CD4-positive, alpha-beta memory T cell (primary cell): ENCODE measurements at regions not wholly inside any gene's neighbourhood (a gene's known extent, or its start where the extent isn't known, plus 50 kb on each side); places are given as distances from the start of the nearest gene placed in this dataset.

Experiments
- CTCF ChIA-PET: fragments of 350-600 bp; sonication (Branson Sonifier 250); formaldehyde crosslinking; loops from one replicate; lab custom pipeline; 2021; ENCODE audit warnings: inconsistent platforms; ENCODE audit not compliant: partially characterized antibody; lab: Charles Lee
- POLR2A ChIA-PET: fragments of 350-600 bp; sonication (Branson Sonifier 250); formaldehyde crosslinking; loops from one replicate; lab custom pipeline; 2021; ENCODE audit not compliant: partially characterized antibody; lab: Charles Lee
- DNase-seq, 5 donors: peaks; one replicate each; pipeline versions ENCODE4 v3.0.0 to v3.0.0-alpha.2; 2020 to 2022; ENCODE audit warnings: mixed read lengths in 1 of 5
- H3K27ac ChIP-seq: one replicate; pipeline ENCODE4 v1.7.0; 2013; ENCODE audit warnings: low read depth, low read length
- H3K27me3 ChIP-seq: 2 replicates; pipeline ENCODE4 v1.7.0; 2013; ENCODE audit warnings: mild to moderate bottlenecking, low read length, moderate library complexity; ENCODE audit not compliant: insufficient read depth
- H3K36me3 ChIP-seq: 2 replicates; pipeline ENCODE4 v1.7.0; 2013; ENCODE audit warnings: mild to moderate bottlenecking, low read length, moderate library complexity; ENCODE audit not compliant: insufficient read depth
- H3K4me1 ChIP-seq: 2 replicates; pipeline ENCODE4 v1.7.0; 2013; ENCODE audit warnings: mild to moderate bottlenecking, low read length, moderate library complexity; ENCODE audit not compliant: insufficient read depth
- H3K4me3 ChIP-seq, 2 donors: one replicate each; pipeline ENCODE4 v1.7.0; 2013; ENCODE audit warnings: low read length in 2 of 2, mild to moderate bottlenecking in 1 of 2
- H3K9me3 ChIP-seq, 2 donors: one replicate each; pipeline ENCODE4 v1.7.0; 2013; ENCODE audit warnings: low read length in 2 of 2, control low read depth in 1 of 2; ENCODE audit not compliant: control insufficient read depth in 1 of 2
- H3K27ac Mint-ChIP-seq, 7 donors: one replicate each; pipeline ENCODE4 v1.8.0; 2020 to 2021; ENCODE audit warnings: mixed read lengths in 7 of 7, mild to moderate bottlenecking in 6 of 7, inconsistent platforms in 3 of 7, moderate library complexity in 3 of 7
- H3K27me3 Mint-ChIP-seq, 2 donors: one replicate each; pipeline ENCODE4 v1.8.0; 2020 to 2021; ENCODE audit warnings: mixed read lengths in 2 of 2
- H3K36me3 Mint-ChIP-seq, 2 donors: one replicate each; pipeline ENCODE4 v1.8.0; 2020 to 2021; ENCODE audit warnings: mixed read lengths in 2 of 2, inconsistent platforms in 1 of 2, mild to moderate bottlenecking in 1 of 2
- H3K4me1 Mint-ChIP-seq, 4 donors: one replicate each; pipeline ENCODE4 v1.8.0; 2020 to 2021; ENCODE audit warnings: mixed read lengths in 4 of 4, mild to moderate bottlenecking in 1 of 4
- H3K4me3 Mint-ChIP-seq, 8 donors: one replicate each; pipeline ENCODE4 v1.8.0; 2020 to 2021; ENCODE audit warnings: mixed read lengths in 8 of 8, mild to moderate bottlenecking in 7 of 8, moderate library complexity in 6 of 8, inconsistent platforms in 3 of 8
- H3K9me3 Mint-ChIP-seq, 8 donors: one replicate each; pipeline ENCODE4 v1.8.0; 2020 to 2021; ENCODE audit warnings: mixed read lengths in 8 of 8, mild to moderate bottlenecking in 5 of 8, inconsistent platforms in 3 of 8, moderate library complexity in 1 of 8
- intact Hi-C: fragments of 100-400 bp; cut with micrococcal nuclease; formaldehyde crosslinking; loops from one replicate; pipeline ENCODE4 v1.15.1; 2023

DNA sequence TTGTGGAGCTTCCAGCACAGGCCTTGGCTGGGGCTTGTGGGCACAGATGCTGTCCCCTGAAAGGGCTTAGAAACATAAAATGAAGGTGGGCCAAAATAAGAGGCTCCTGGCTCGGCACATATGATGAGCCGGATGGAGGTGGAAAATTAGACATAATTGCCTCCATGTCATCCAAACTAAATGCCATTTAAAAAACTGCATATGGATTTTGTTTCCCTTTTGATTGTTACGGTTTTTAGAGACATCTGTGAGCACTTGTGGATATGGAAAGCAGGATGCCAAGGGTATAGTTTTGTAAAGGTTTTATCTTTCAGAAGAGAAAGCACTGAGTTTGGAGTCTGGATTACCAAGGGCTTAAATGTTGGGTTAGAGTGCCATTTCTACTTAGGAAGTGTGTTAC lies 498.3 kb downstream of the RIT2 start:
- intact Hi-C loops = no loop called here
- Histone ChIP-seq H3K9me3 (no peaks in the 10 kb centered on the region), H3K36me3 (no peaks in the 10 kb centered on the region), H3K4me1 (no peaks in the 10 kb centered on the region), H3K27ac (no peak overlapping the region), H3K4me3 (no peak overlapping the region), H3K27me3 (no peaks in the 10 kb centered on the region)
- CTCF ChIA-PET = no interaction called here
- Mint-ChIP-seq H3K27ac (no peak overlapping the region), H3K36me3 (no peaks in the 10 kb centered on the region), H3K4me1 (no peaks in the 10 kb centered on the region), H3K27me3 (no peaks in the 10 kb centered on the region), H3K4me3 (no peak overlapping the region), H3K9me3 (peaks cover 2 to 15% (median 7%) of the 10 kb centered on the region in 8 donors)
- POLR2A ChIA-PET = no interaction called here
- no peak for DNase-seq

DNA sequence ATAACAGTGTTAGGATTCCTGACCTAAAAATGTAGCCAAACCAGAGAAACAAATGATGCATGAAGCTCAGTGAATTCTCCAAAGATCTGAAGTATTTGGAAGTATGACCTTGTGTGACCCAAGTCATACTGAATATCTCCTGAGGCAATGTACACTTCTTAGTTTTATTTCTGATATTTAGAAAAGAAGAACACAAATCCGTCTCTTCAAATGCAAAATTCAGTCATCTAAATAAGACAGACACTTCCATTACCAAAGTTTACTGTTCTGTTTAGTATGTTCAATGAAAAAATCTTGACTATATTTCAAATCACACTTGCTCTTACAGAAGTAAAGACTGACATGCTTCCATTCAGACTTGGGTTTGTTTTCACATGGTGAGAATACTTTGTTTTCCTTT lies 495.7 kb downstream of the RIT2 start:
- no peaks in the 10 kb centered on the region for H3K4me1 Mint-ChIP-seq
- no peaks in the 10 kb centered on the region for H3K36me3 Mint-ChIP-seq
- peaks cover 0 to 4% of the 10 kb centered on the region in 2 donors for H3K9me3 ChIP-seq
- no peak overlapping the region for H3K27ac Mint-ChIP-seq
- no peaks in the 10 kb centered on the region for H3K27me3 ChIP-seq
- intact Hi-C loops = no loop called here
- H3K9me3 Mint-ChIP-seq = peaks cover 2 to 17% (median 7%) of the 10 kb centered on the region in 8 donors
- H3K27me3 Mint-ChIP-seq = no peaks in the 10 kb centered on the region
- DNase-seq = no peak
- no peak overlapping the region for H3K4me3 ChIP-seq
- POLR2A ChIA-PET = no interaction called here
- CTCF ChIA-PET = no interaction called here
- H3K4me3 Mint-ChIP-seq = no peak overlapping the region
- no peaks in the 10 kb centered on the region for H3K36me3 ChIP-seq
- H3K27ac ChIP-seq = no peak overlapping the region
- no peaks in the 10 kb centered on the region for H3K4me1 ChIP-seq

DNA sequence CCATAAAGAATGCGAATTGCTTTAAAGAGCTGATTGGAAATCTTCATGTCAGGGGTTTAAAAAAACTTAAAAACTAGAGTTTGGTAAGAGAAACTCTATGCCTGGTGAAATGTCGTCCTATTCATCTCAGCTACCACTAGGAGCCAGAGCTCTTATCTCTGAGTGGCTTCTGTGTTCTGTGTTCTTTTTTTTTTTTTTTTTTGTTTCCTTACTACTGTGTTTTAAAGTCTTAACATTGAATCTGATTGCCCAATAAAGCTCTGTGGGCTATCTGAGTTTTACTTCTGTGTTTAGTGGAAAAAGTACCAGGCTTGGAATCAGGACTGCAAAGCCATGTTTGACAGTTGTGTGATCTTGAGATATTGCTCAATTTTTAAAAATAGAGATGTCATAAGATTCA lies 494.8 kb downstream of the RIT2 start:
- no peak overlapping the region for H3K4me3 Mint-ChIP-seq
- no peak overlapping the region for H3K4me3 ChIP-seq
- no peaks in the 10 kb centered on the region for H3K36me3 Mint-ChIP-seq
- no peaks in the 10 kb centered on the region for H3K4me1 Mint-ChIP-seq
- H3K9me3 ChIP-seq = peaks cover 0 to 4% of the 10 kb centered on the region in 2 donors
- no peak for DNase-seq
- no peak overlapping the region for H3K27ac Mint-ChIP-seq
- no peaks in the 10 kb centered on the region for H3K27me3 ChIP-seq
- H3K27ac ChIP-seq = no peak overlapping the region
- POLR2A ChIA-PET = no interaction called here
- H3K9me3 Mint-ChIP-seq = peaks cover 2 to 18% (median 10%) of the 10 kb centered on the region in 8 donors
- CTCF ChIA-PET = no interaction called here
- intact Hi-C loops = no loop called here
- H3K4me1 ChIP-seq = no peaks in the 10 kb centered on the region
- H3K27me3 Mint-ChIP-seq = no peaks in the 10 kb centered on the region
- no peaks in the 10 kb centered on the region for H3K36me3 ChIP-seq

DNA sequence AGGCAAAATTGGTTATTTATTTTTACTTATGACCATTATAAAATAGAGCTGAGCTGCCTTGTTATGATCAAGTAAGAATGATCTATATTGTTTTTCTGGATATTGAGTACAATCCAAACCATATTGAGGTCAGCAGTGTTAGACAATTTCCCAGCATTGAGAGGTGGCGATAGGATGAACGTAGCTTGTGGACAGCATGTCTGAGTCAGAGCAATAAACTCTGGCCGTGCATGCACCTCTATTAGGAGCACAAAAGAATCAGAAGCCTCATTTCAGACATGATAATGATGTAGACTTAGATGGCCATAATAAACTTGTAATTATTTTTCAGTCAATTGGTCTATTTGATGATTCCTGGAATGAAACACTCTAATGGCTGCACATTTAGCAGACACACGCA lies 491.6 kb downstream of the RIT2 start:
- no peak overlapping the region for H3K27ac ChIP-seq
- no peak overlapping the region for H3K4me3 Mint-ChIP-seq
- no peaks in the 10 kb centered on the region for H3K36me3 ChIP-seq
- H3K36me3 Mint-ChIP-seq = no peaks in the 10 kb centered on the region
- no peak overlapping the region for H3K27ac Mint-ChIP-seq
- H3K27me3 Mint-ChIP-seq = no peaks in the 10 kb centered on the region
- ChIA-PET POLR2A (no interaction called here), CTCF (no interaction called here)
- no peak overlapping the region for H3K4me3 ChIP-seq
- intact Hi-C loops = no loop called here
- no peaks in the 10 kb centered on the region for H3K4me1 ChIP-seq
- H3K4me1 Mint-ChIP-seq = no peaks in the 10 kb centered on the region
- DNase-seq = no peak
- H3K9me3 ChIP-seq = peaks cover 0 to 4% of the 10 kb centered on the region in 2 donors
- H3K9me3 Mint-ChIP-seq = peaks cover 0 to 17% (median 8%) of the 10 kb centered on the region in 8 donors
- no peaks in the 10 kb centered on the region for H3K27me3 ChIP-seq

DNA sequence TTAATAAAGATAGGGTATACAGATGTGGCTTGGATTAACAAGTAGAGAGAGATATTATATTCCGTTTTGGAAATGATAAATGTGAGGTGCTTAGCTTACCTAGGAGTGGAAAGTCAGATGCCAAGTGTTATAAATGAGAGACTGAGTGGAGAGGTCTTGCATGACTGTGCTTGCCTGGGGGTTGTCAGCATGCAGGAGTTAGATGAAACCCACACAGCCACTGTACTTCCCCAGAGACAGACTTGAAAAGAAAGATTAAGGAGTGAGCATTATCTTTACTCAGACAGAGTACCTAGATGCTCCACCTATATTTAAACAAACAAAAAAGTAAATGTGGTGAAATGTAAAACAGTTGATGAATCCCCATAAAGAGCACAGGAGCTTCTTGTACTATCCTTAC lies 482.7 kb downstream of the RIT2 start:
- H3K4me3 ChIP-seq = no peak overlapping the region
- no peaks in the 10 kb centered on the region for H3K36me3 ChIP-seq
- no peaks in the 10 kb centered on the region for H3K36me3 Mint-ChIP-seq
- CTCF ChIA-PET = no interaction called here
- intact Hi-C loops = no loop called here
- no peaks in the 10 kb centered on the region for H3K4me1 Mint-ChIP-seq
- DNase-seq = no peak
- H3K27me3 Mint-ChIP-seq = no peaks in the 10 kb centered on the region
- H3K4me3 Mint-ChIP-seq = no peak overlapping the region
- peaks cover 0 to 25% (median 14%) of the 10 kb centered on the region in 8 donors for H3K9me3 Mint-ChIP-seq
- H3K9me3 ChIP-seq = no peaks in the 10 kb centered on the region
- no peak overlapping the region for H3K27ac ChIP-seq
- H3K27ac Mint-ChIP-seq = no peak overlapping the region
- POLR2A ChIA-PET = no interaction called here
- no peaks in the 10 kb centered on the region for H3K4me1 ChIP-seq
- H3K27me3 ChIP-seq = no peaks in the 10 kb centered on the region

DNA sequence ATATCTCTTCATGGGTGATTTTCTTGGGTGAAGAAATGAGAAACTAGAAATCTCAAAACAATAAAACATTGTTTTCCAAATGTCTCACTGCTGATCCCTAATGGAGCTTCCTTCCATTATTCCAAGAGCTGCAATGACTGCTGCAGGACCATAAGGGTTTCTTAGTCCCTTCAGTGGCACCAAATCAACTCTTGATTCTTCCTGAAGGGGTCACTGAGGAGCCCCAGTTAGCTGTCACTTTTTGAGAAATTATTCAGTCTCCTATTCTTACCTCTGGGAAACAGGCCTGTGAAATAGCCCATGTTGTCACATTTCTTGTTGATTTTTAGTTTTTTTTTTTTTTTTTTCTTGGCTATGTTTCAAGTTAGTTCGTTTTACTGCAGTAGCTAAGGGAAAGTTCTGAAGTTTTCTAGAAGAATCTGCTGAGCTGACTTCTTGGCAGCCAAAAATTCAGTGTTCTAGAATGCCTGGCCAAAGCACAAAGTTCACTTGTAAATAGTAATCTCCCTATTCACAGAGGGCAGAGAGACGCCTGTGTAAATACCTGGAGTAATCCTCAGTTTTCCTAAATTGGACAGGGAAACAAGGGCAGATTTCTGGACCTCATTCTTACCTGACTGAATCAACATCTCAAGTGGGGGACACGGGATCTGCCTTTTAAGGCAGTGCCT lies 480.0 kb downstream of the RIT2 start:
- H3K4me1 Mint-ChIP-seq = no peaks in the 10 kb centered on the region
- no peaks in the 10 kb centered on the region for H3K27me3 ChIP-seq
- H3K27ac Mint-ChIP-seq = no peak overlapping the region
- H3K36me3 ChIP-seq = no peaks in the 10 kb centered on the region
- no peaks in the 10 kb centered on the region for H3K4me1 ChIP-seq
- ChIA-PET POLR2A (no interaction called here), CTCF (no interaction called here)
- H3K27me3 Mint-ChIP-seq = no peaks in the 10 kb centered on the region
- H3K36me3 Mint-ChIP-seq = no peaks in the 10 kb centered on the region
- no peak overlapping the region for H3K4me3 Mint-ChIP-seq
- peaks cover 0 to 29% (median 15%) of the 10 kb centered on the region in 8 donors for H3K9me3 Mint-ChIP-seq
- no peak overlapping the region for H3K27ac ChIP-seq
- DNase-seq = no peak
- H3K4me3 ChIP-seq = no peak overlapping the region
- H3K9me3 ChIP-seq = no peaks in the 10 kb centered on the region
- intact Hi-C loops = no loop called here

DNA sequence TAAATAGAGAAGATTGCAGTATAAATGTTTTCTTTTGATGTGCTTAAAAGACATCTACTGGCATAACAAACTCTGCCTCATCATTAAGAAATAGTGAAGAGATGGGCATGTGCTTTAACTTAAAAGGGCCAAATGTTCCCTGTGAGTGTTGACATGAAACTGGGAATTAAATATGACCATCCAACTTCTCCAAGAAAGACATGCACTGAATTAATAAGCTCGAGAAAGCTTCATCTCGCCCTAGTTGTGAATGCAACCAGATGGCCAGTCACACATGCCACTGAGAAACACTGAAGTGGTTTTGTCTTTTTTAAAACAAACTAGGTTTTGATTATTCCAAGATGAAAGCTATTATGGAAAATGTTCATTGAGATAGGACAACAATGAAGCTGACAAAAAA lies 479.2 kb downstream of the RIT2 start:
- H3K36me3 Mint-ChIP-seq = no peaks in the 10 kb centered on the region
- H3K27me3 ChIP-seq = no peaks in the 10 kb centered on the region
- no peak overlapping the region for H3K4me3 Mint-ChIP-seq
- H3K9me3 Mint-ChIP-seq = peaks cover 0 to 28% (median 14%) of the 10 kb centered on the region in 8 donors
- H3K27me3 Mint-ChIP-seq = no peaks in the 10 kb centered on the region
- CTCF ChIA-PET = no interaction called here
- H3K9me3 ChIP-seq = no peaks in the 10 kb centered on the region
- no peak overlapping the region for H3K27ac ChIP-seq
- no peaks in the 10 kb centered on the region for H3K4me1 Mint-ChIP-seq
- POLR2A ChIA-PET = no interaction called here
- H3K4me1 ChIP-seq = no peaks in the 10 kb centered on the region
- intact Hi-C loops = no loop called here
- H3K36me3 ChIP-seq = no peaks in the 10 kb centered on the region
- DNase-seq = no peak
- no peak overlapping the region for H3K4me3 ChIP-seq
- H3K27ac Mint-ChIP-seq = no peak overlapping the region

DNA sequence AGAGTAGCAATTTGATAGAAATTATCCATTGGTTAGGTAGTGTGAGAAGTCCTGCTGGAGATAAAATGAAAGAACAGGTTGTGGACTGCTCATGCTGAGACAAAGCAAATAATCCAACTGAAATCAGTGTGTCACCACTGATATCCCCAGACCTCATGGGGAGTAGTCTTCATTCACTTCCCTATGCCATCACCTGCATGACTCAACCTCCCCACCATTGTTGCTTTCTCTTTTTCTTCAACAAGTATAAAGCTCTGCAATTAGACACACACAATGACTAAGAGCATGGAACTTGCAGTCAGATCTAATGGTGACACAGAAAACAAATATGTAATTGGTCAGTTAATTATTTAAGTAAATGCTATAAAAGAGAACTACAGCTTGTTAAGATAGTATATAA lies 475.3 kb downstream of the RIT2 start:
- H3K4me1 ChIP-seq = no peaks in the 10 kb centered on the region
- no peak for DNase-seq
- H3K27ac ChIP-seq = no peak overlapping the region
- H3K27me3 Mint-ChIP-seq = no peaks in the 10 kb centered on the region
- peaks cover 0 to 22% (median 4%) of the 10 kb centered on the region in 8 donors for H3K9me3 Mint-ChIP-seq
- no peaks in the 10 kb centered on the region for H3K36me3 ChIP-seq
- H3K36me3 Mint-ChIP-seq = no peaks in the 10 kb centered on the region
- no peak overlapping the region for H3K27ac Mint-ChIP-seq
- H3K27me3 ChIP-seq = no peaks in the 10 kb centered on the region
- no peaks in the 10 kb centered on the region for H3K9me3 ChIP-seq
- CTCF ChIA-PET = no interaction called here
- H3K4me3 Mint-ChIP-seq = no peak overlapping the region
- intact Hi-C loops = no loop called here
- POLR2A ChIA-PET = no interaction called here
- no peaks in the 10 kb centered on the region for H3K4me1 Mint-ChIP-seq
- H3K4me3 ChIP-seq = no peak overlapping the region
